Tibial nerve (tissue), 3 donors: ENCODE measurements at regions not wholly inside any gene's neighbourhood (a gene's known extent, or its start where the extent isn't known, plus 50 kb on each side); places are given as distances from the start of the nearest gene placed in this dataset.

Experiments used
- POLR2A ChIP-seq, 2 donors: fragments of 450-650 bp; IDR thresholded peaks; one replicate each; pipeline ENCODE4 v1.6.1; 2017; ENCODE audit warnings: antibody characterized with exemption in 2 of 2, mild to moderate bottlenecking in 2 of 2, moderate library complexity in 2 of 2
- TF ChIP-seq, protein P1 (sequence below), 5 experiments: fragments of 200-600 bp in 3 of 5; fragments of 450-650 bp in 2 of 5; sonication (generic) in 3 of 5; IDR thresholded peaks; one replicate each; pipeline ENCODE4 v1.5.1; 2016 to 2019; ENCODE audit warnings: antibody characterized with exemption in 5 of 5, mild to moderate bottlenecking in 3 of 5, moderate library complexity in 2 of 5

GRCh38 chr12:89971880-89972279 is 263.2 kb upstream of the ATP2B1 start:
- TF ChIP-seq, protein P1, sequence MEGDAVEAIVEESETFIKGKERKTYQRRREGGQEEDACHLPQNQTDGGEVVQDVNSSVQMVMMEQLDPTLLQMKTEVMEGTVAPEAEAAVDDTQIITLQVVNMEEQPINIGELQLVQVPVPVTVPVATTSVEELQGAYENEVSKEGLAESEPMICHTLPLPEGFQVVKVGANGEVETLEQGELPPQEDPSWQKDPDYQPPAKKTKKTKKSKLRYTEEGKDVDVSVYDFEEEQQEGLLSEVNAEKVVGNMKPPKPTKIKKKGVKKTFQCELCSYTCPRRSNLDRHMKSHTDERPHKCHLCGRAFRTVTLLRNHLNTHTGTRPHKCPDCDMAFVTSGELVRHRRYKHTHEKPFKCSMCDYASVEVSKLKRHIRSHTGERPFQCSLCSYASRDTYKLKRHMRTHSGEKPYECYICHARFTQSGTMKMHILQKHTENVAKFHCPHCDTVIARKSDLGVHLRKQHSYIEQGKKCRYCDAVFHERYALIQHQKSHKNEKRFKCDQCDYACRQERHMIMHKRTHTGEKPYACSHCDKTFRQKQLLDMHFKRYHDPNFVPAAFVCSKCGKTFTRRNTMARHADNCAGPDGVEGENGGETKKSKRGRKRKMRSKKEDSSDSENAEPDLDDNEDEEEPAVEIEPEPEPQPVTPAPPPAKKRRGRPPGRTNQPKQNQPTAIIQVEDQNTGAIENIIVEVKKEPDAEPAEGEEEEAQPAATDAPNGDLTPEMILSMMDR (IDR thresholded peaks at IDR 0.05), result no peak
- TF ChIP-seq POLR2A (IDR thresholded peaks at IDR 0.05), result no peak
